HepG2 (cell line): ENCODE measurements at regions not wholly inside any gene's neighbourhood (a gene's known extent, or its start where the extent isn't known, plus 50 kb on each side); places are given as distances from the start of the nearest gene placed in this dataset.
A peak's percentile ranks its signal among the peaks of the same experiment; 100 is the strongest.

ENCODE experiments used
- ATF7 ChIP-seq, 2 experiments: fragments of 450-650 bp in 1 of 2; sonication (generic) in 1 of 2; formaldehyde crosslinking in 1 of 2; IDR thresholded peaks; 2 replicates each; pipeline versions ENCODE4 v1.4.0 to v1.6.1; 2016 to 2020; ENCODE audit warnings: antibody characterized with exemption in 1 of 2, mild to moderate bottlenecking in 1 of 2, missing genetic modification reagents in 1 of 2
- FOXA3 ChIP-seq: IDR thresholded peaks from 2 replicates; pipeline ENCODE4 v1.6.1; 2016; ENCODE audit warnings: missing genetic modification reagents, missing compliant biosample characterization
- GATAD1 ChIP-seq: IDR thresholded peaks from 2 replicates; pipeline ENCODE4 v1.6.1; 2016; ENCODE audit warnings: missing genetic modification reagents, missing compliant biosample characterization
- GATAD2A ChIP-seq: IDR thresholded peaks from 2 replicates; pipeline ENCODE4 v1.6.1; 2016
- LCORL ChIP-seq, 2 experiments: fragments of 450-650 bp in 1 of 2; sonication (generic) in 1 of 2; formaldehyde crosslinking in 1 of 2; IDR thresholded peaks; 2 replicates each; pipeline versions ENCODE4 v1.5.0 to v1.6.1; 2017 to 2020; ENCODE audit warnings: antibody characterized with exemption in 1 of 2, missing genetic modification reagents in 1 of 2
- MYC ChIP-seq: sonication (generic); formaldehyde crosslinking; IDR thresholded peaks from 2 replicates; pipeline ENCODE4 v1.9.0; 2021; ENCODE audit warnings: missing genetic modification reagents, borderline replicate concordance
- ZNF549 ChIP-seq: sonication (generic); formaldehyde crosslinking; IDR thresholded peaks from 2 replicates; pipeline ENCODE4 v1.5.0; 2020; ENCODE audit warnings: missing genetic modification reagents
- TF ChIP-seq, protein P1 (sequence below): sonication (generic); formaldehyde crosslinking; IDR thresholded peaks from 2 replicates; pipeline ENCODE4 v1.5.0; 2020; ENCODE audit warnings: mild to moderate bottlenecking, missing genetic modification reagents, borderline replicate concordance
- TF ChIP-seq, protein P2 (sequence below): sonication (generic); formaldehyde crosslinking; IDR thresholded peaks from 2 replicates; pipeline ENCODE4 v1.4.0; 2020; ENCODE audit warnings: missing genetic modification reagents
- TF ChIP-seq, protein P3 (sequence below): sonication (generic); formaldehyde crosslinking; IDR thresholded peaks from 2 replicates; pipeline ENCODE4 v1.4.0; 2020; ENCODE audit warnings: mild to moderate bottlenecking, missing genetic modification reagents, borderline replicate concordance
- TF ChIP-seq, protein P4 (sequence below): IDR thresholded peaks from 2 replicates; pipeline ENCODE4 v1.6.1; 2016; ENCODE audit warnings: low read depth, missing genetic modification reagents, missing compliant biosample characterization
- TF ChIP-seq, protein P5 (sequence below): sonication (generic); IDR thresholded peaks from 2 replicates; pipeline ENCODE4 v1.6.1; 2016; ENCODE audit warnings: low read depth, borderline replicate concordance

DNA sequence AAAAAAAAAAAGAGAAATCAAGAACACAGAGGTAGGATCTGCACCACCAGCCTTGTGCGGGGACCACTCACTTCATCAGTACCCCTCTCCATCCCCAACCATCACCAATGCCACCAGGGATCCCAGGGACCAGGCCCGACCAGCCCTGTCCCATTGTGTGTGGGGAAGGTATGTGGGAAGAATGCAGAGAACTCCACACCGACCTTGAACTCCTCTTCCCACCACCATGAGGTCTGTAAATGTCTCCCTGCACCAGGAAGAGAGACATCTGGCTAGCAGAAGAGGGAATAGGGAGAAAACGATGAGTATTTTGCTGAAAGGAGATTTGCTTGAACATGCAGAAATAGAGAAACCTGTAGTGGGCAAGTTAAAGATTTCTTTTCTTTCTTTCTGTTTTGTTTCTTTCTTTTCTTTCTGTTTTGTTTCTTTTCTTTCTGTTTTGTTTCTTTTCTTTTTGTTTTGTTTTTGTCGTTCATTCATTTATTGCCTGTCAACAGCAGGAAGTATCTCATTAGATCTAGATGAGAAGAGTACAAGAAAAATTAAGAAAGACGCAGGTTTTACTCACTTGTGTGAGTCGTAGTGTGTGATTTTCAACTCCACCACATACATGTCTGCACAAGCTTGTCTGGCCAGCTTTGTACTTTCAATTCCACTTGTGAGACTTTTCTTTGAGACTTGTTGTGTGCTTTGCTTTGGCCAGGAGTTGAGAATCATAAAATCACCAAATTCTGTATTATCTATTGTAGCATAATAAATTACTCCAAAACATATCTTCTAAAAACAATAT is 179.8 kb upstream of the HAAO start (continued):
- TF ChIP-seq, protein P1, sequence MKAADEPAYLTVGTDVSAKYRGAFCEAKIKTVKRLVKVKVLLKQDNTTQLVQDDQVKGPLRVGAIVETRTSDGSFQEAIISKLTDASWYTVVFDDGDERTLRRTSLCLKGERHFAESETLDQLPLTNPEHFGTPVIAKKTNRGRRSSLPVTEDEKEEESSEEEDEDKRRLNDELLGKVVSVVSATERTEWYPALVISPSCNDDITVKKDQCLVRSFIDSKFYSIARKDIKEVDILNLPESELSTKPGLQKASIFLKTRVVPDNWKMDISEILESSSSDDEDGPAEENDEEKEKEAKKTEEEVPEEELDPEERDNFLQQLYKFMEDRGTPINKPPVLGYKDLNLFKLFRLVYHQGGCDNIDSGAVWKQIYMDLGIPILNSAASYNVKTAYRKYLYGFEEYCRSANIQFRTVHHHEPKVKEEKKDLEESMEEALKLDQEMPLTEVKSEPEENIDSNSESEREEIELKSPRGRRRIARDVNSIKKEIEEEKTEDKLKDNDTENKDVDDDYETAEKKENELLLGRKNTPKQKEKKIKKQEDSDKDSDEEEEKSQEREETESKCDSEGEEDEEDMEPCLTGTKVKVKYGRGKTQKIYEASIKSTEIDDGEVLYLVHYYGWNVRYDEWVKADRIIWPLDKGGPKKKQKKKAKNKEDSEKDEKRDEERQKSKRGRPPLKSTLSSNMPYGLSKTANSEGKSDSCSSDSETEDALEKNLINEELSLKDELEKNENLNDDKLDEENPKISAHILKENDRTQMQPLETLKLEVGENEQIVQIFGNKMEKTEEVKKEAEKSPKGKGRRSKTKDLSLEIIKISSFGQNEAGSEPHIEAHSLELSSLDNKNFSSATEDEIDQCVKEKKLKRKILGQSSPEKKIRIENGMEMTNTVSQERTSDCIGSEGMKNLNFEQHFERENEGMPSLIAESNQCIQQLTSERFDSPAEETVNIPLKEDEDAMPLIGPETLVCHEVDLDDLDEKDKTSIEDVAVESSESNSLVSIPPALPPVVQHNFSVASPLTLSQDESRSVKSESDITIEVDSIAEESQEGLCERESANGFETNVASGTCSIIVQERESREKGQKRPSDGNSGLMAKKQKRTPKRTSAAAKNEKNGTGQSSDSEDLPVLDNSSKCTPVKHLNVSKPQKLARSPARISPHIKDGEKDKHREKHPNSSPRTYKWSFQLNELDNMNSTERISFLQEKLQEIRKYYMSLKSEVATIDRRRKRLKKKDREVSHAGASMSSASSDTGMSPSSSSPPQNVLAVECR (CRISPR knock-in tag) = peak; percentile 30; the same call in 1 of the 2 replicates
- TF ChIP-seq, protein P2, sequence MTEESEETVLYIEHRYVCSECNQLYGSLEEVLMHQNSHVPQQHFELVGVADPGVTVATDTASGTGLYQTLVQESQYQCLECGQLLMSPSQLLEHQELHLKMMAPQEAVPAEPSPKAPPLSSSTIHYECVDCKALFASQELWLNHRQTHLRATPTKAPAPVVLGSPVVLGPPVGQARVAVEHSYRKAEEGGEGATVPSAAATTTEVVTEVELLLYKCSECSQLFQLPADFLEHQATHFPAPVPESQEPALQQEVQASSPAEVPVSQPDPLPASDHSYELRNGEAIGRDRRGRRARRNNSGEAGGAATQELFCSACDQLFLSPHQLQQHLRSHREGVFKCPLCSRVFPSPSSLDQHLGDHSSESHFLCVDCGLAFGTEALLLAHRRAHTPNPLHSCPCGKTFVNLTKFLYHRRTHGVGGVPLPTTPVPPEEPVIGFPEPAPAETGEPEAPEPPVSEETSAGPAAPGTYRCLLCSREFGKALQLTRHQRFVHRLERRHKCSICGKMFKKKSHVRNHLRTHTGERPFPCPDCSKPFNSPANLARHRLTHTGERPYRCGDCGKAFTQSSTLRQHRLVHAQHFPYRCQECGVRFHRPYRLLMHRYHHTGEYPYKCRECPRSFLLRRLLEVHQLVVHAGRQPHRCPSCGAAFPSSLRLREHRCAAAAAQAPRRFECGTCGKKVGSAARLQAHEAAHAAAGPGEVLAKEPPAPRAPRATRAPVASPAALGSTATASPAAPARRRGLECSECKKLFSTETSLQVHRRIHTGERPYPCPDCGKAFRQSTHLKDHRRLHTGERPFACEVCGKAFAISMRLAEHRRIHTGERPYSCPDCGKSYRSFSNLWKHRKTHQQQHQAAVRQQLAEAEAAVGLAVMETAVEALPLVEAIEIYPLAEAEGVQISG (CRISPR knock-in tag) = peak; percentile 51; the same call in 1 of the 2 replicates
- TF ChIP-seq, protein P3, sequence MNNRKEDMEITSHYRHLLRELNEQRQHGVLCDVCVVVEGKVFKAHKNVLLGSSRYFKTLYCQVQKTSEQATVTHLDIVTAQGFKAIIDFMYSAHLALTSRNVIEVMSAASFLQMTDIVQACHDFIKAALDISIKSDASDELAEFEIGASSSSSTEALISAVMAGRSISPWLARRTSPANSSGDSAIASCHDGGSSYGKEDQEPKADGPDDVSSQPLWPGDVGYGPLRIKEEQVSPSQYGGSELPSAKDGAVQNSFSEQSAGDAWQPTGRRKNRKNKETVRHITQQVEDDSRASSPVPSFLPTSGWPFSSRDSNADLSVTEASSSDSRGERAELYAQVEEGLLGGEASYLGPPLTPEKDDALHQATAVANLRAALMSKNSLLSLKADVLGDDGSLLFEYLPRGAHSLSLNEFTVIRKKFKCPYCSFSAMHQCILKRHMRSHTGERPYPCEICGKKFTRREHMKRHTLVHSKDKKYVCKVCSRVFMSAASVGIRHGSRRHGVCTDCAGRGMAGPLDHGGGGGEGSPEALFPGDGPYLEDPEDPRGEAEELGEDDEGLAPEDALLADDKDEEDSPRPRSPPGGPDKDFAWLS = no peak
- peak; percentile 70; the same call in 1 of the 2 replicates for TF ChIP-seq MYC (CRISPR knock-in tag)
- peak; percentile 58 for TF ChIP-seq FOXA3
- TF ChIP-seq GATAD1 (CRISPR knock-in tag) = peak; percentile 39; the same call in 1 of the 2 replicates
- TF ChIP-seq LCORL (IDR thresholded peaks at IDR 0.05) = peak; percentile 45; the same call in 1 of the 2 replicates
- peak; percentile 92 for TF ChIP-seq LCORL (CRISPR knock-in tag; IDR thresholded peaks at IDR 0.05)
- TF ChIP-seq, protein P4, sequence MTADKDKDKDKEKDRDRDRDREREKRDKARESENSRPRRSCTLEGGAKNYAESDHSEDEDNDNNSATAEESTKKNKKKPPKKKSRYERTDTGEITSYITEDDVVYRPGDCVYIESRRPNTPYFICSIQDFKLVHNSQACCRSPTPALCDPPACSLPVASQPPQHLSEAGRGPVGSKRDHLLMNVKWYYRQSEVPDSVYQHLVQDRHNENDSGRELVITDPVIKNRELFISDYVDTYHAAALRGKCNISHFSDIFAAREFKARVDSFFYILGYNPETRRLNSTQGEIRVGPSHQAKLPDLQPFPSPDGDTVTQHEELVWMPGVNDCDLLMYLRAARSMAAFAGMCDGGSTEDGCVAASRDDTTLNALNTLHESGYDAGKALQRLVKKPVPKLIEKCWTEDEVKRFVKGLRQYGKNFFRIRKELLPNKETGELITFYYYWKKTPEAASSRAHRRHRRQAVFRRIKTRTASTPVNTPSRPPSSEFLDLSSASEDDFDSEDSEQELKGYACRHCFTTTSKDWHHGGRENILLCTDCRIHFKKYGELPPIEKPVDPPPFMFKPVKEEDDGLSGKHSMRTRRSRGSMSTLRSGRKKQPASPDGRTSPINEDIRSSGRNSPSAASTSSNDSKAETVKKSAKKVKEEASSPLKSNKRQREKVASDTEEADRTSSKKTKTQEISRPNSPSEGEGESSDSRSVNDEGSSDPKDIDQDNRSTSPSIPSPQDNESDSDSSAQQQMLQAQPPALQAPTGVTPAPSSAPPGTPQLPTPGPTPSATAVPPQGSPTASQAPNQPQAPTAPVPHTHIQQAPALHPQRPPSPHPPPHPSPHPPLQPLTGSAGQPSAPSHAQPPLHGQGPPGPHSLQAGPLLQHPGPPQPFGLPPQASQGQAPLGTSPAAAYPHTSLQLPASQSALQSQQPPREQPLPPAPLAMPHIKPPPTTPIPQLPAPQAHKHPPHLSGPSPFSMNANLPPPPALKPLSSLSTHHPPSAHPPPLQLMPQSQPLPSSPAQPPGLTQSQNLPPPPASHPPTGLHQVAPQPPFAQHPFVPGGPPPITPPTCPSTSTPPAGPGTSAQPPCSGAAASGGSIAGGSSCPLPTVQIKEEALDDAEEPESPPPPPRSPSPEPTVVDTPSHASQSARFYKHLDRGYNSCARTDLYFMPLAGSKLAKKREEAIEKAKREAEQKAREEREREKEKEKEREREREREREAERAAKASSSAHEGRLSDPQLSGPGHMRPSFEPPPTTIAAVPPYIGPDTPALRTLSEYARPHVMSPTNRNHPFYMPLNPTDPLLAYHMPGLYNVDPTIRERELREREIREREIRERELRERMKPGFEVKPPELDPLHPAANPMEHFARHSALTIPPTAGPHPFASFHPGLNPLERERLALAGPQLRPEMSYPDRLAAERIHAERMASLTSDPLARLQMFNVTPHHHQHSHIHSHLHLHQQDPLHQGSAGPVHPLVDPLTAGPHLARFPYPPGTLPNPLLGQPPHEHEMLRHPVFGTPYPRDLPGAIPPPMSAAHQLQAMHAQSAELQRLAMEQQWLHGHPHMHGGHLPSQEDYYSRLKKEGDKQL = peak; percentile 42; the same call in 1 of the 2 replicates
- TF ChIP-seq GATAD2A (CRISPR knock-in tag) = peak; percentile 87
- TF ChIP-seq, protein P5, sequence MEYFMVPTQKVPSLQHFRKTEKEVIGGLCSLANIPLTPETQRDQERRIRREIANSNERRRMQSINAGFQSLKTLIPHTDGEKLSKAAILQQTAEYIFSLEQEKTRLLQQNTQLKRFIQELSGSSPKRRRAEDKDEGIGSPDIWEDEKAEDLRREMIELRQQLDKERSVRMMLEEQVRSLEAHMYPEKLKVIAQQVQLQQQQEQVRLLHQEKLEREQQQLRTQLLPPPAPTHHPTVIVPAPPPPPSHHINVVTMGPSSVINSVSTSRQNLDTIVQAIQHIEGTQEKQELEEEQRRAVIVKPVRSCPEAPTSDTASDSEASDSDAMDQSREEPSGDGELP = peak; percentile 10; the same call in 1 of the 2 replicates
- TF ChIP-seq ZNF549 (CRISPR knock-in tag) = no peak
- TF ChIP-seq ATF7 (IDR thresholded peaks at IDR 0.05) = no peak
- 0 out of 2 replicates have a peak, but pooled peaks have one; percentile 35 for TF ChIP-seq ATF7 (CRISPR knock-in tag; IDR thresholded peaks at IDR 0.05)
